ENCODE measurements at regions not wholly inside any gene's neighbourhood (a gene's known extent, or its start where the extent isn't known, plus 50 kb on each side); places are given as distances from the start of the nearest gene placed in this dataset.
"Not testable (repeated sequence)": the region's sequence is repeated elsewhere in the genome, so short reads cannot be mapped to it uniquely, and the experiment has no call there.

DNA sequence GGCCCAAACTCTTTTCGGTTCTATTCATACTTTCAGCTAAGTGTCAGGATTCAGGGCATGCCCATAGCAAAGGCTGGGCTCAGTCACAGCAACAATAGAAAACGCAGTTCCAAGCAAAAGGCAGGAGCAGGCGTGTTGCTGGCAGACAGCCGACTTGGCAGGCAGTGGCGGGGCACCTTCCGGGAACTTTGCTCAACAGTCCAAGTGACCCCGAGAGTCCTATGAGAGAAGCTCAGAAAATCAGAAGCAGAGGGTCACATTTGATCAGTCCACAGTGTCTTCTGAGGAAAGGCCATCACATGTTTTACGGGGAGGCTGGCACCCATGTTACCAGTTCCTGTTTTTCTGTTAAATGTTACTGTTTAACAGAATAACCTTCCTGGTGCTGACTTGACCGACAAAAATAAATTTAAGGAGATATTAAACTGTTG is 115.0 kb downstream of the DACT1 start:
- DNase-seq (ENCODE audit: low spot score) = no peak

DNA sequence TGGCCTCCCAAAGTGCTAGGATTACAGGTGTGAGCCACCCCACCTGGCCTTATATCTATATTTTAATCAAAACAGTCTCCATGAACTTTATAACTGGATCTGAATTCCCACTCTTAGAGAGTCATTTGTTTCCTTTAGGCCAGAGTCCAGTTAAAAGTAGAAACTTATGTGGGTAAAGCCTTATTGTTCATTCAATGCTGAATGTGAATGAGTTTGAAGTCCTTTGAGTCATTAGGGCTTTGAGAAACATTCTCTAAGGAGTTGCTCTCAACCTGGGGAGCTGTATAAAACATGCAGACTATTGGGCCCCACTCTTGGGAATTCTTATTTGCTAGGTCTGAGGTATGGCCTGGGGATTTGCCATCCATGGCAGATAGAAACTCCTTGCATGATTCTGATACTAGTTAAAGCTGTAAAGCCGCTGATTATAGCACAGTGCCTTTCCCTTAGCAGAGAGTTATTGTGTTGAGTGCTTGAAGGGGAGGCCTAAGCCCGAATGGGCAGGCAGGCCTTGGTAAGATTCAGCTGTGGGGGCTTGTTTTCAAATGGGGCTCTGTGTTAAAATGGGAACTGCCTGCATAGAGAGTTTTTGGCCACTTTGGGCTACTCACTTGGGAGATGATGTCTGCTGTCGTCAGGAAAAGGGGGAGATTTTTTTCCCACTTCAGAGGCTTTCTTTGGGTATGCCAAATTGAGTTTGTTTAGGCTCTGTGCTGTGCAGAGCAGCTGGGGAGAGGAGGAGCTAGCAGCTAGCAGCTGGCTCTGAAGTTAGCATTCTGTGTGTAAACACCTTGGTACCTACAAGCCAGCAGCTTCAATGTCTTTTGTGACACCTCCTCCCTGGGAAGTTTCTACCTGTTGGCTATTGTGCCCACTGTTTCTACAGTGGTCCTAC is 117.5 kb downstream of the DACT1 start:
- no peak for DNase-seq (ENCODE audit: low spot score)

DNA sequence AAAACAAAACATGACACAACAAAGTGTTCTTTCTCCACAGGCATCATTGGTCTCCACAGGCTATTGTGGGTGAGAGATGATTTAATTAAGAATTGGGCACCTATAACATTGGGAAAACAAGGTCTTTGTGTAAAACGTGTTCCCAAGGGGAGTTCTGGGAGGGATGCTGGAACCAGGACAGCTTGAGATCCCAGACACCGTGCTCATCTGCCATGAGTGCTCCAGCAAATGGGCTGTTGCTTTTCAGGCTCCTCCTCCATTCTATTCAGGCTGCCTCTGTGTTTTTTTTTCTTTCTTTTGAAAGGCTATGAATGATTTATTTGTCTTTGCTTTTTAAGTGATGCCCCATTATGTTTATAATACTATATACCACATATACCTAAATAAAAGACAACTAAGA is 122.4 kb downstream of the DACT1 start:
- no peak for DNase-seq (ENCODE audit: low spot score)

DNA sequence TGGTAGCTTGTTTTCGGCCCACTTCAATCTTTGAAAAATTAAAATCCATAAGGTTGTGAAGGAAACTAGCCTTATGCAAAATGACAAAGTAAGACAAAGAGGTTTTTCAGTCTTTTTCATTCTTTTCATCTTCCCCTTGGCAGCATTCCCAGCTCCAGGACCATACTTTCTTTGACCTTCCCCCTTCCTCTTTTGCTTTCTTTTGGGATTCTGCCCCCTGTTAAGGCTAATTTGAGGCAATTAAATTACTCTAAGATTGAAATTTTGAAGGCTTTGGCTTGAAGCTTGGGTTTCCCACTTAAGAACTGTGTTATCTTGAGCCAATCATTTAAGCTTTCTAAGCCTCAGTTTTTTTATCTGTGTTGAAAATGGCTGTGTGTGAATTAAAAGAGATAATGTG is 124.9 kb downstream of the DACT1 start:
- DNase-seq (ENCODE audit: low spot score) = no peak

DNA sequence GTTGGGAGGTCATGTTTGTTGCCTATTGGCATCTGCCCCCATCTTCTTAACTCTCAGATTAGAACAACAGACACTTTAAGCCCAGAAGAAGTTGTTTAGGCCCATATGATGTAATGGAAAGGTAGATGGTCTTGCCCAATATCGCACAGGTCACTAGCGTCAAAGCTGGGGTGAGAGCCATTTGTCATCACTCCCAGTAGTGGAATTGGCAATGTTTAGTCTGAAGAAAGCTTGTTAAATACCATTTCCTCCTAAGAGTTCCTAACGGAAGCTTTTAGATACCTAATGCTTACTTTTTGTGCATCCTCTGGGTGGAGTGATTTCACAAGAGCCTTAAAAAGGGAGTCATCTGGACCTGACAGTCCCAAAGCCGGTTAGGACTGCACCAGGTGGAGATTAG is 125.4 kb downstream of the DACT1 start:
- no peak for DNase-seq (ENCODE audit: low spot score)

DNA sequence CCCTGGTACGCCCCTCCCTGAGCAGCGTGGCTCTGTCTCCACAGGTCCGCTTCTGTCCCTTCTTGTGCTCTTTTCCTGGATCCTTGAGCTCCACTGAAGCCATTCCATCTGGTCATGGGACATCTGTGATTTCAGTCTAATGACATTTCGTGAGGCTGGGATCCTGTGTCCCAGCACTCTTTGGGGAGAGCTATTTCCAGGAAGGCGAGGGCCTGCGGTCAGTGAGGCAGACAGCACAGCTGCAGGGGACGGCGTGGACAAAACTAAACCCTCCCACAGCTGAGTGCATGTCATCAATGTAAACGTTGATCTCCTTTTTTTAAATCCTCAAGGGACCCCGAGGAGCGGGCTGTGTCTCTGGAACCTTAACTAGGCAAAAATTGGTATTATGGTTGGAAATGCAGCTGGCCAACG is 127.7 kb downstream of the DACT1 start:
- DNase-seq (ENCODE audit: low spot score) = no peak

DNA sequence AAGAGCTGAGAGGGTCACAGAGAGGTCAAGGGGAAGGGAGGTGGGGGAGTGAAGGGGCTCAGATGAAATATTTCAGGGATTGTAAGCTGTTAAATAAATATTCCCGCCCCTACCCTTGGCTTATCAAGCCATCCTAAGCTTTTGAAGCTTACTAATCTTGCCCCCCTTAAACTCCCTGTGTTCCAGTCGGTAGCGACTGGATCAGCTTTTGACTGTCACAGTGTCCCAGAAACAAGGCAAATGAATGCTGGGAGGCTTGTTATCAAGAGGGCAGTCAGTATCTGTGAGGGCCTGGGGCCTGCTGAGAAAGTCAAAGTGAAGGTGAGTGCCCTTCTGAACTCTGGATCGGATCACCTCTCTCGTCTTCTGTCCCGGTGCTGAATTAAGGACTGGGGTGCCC is 128.1 kb downstream of the DACT1 start:
- no peak for DNase-seq (ENCODE audit: low spot score)

DNA sequence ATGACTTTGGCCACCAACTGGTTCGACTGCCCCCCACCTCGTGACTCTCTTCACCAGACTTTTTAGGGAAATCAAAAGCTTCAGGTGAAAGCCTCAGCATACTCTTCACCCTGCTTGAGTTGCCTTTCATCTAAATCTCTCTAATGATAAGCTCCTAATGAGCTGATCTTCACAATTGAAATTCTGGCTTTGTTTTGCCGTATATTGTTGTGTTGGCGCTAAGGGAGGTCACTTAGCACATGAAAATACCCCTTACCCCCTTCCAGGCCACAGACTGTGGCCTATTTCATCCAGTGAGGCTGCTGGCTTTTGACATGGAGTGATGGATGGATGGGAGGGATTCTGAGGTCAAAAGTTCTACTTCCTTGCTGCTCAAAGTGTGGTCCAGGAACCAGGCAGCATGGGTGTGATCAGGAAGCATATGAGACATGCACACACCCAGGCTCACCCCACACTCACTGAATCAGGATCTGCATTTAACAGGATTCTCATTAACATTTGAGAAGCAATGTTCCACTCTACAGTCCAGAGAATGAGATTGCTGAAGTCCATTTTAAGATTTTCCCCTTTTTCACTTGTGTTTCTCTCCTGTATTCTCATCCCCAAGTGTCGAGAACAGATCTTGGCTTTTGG is 131.4 kb downstream of the DACT1 start:
- DNase-seq (ENCODE audit: low spot score) = no peak

DNA sequence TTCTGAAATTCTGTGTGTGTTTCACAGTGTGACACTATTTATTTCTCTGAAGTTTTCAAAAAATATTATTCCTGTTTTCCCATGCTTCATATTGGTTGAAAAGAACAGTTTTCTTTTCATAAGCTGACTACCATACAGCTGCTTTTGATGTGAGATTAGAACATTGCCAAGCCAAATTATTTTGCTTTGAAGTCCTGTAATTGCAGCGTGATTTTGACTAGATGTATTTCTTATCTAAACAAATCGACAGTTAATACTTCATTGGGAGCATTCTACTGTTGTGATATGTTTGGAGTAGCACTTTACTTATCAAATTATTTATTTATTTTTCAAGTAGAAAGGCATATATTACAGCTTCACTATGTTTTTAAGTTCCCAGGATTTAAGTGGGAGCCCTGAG is 132.0 kb downstream of the DACT1 start:
- DNase-seq (ENCODE audit: low spot score) = no peak

DNA sequence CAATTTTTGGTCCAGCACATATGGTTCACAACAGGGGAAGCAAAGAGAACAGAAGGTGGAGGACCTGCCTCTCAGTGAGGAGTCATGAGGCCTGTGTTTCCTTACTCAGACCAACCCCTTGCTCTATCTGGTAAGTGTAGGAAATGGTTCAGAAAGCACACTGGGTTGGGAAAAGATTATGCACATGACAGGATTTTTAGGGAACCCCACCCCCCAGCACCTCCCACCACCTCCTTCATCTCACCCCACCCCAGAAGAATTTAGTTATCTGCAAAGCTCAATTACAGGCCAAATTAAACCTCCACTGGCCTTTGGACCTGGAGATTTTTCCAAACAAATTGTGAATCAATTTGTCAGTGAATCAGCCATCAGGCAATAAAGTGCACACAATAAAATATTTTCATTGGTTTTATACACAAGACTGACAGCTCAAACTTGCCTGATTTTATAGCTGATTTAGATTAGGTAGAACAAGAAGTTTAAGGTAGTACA is 132.8 kb downstream of the DACT1 start:
- DNase-seq (ENCODE audit: low spot score) = no peak

DNA sequence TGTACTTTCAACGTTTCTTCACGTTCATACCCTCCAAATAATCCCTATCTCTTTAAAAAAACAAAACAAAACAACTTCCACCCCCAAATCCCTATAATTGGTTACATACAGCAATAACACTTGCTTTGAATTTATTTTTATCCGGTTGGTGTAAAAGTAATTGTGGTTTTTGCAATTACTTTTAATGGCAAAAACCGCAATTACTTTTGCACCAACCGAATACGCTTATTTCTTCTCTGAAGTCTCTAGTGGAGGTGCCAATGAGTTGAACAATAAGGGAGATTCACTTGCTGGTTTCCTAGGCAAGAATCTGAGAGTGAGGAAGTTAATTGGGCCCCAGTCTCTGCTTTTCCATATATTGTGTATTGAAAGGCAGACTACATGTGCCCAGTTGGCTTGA is 133.3 kb downstream of the DACT1 start:
- DNase-seq (ENCODE audit: low spot score) = no peak

DNA sequence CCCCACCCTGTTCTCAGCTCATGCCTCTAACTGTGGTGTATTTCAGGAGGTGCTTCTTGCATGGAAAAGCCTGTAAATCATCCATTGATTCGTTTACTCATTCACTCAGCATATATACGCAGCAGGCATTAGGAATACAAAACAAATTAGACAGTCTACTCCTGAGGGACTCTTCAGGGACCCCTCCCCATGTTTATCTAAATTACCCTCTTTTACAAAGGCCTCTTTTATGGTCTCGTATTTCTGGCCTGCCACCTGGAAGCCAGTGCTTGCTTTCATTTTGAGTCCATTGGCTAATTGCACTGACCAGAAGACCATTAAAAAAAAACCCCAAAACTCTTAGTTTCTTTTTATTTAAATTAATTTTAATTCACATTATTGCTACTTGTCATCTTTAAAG is 134.4 kb downstream of the DACT1 start:
- no peak for DNase-seq (ENCODE audit: low spot score)

DNA sequence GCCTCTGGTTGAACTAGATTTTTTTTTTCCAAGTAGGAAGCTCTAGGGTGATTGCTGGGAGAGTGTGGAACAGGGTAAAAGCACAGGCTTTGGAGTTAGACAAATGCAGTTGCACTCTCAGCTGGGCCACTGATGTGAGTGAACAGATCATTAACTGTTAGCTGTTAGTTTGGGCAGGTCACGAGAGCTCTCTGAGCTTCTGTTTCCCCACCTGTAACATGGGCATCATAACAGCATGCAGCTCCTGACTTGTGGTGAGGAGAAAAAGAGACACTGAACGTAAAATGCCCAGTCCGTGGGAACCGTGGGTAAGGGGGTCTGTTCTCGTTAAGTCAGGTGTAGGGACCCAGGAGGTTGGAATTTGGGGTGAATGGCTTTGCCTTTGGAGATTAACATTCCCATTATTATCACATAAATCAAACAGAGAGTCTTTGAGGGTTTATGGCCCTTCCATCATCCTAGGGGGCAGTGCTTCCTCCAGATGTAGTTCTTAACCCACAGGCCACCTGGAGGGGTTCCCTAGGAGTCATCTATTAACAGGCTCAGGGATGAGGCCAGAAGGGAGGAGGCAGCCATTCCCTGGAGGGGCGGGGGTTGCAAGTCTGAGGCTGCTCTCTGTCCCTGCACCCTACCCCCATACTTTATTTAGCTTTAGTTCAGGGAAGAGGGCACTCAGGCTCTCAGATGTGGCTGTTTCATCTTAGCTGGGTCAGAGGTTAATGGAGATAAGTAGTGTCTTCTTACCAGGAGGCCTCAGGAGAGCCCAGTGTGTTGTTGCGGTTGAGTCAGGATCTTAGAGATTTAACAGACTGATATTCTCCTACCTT is 135.2 kb downstream of the DACT1 start:
- DNase-seq (ENCODE audit: low spot score) = no peak

DNA sequence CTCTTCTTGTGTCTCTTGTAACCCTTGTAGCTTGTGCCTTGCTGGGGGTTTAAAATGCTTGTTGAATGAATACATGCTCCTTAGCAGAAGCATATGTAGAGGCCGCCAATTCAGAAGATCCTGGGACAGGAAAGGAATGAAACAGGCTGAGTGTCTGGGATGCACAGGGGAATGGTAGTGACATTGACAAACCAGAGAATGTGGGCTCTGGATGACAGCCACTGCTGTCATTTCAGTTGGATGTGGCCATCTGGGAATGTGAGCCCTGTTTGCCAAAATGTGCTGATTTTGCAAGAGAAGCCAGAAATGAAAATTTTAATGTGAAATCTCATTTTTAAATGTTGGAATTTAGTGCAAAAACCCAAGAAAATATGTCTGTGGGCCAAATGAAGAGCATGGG is 136.8 kb downstream of the DACT1 start:
- DNase-seq (ENCODE audit: low spot score) = no peak

DNA sequence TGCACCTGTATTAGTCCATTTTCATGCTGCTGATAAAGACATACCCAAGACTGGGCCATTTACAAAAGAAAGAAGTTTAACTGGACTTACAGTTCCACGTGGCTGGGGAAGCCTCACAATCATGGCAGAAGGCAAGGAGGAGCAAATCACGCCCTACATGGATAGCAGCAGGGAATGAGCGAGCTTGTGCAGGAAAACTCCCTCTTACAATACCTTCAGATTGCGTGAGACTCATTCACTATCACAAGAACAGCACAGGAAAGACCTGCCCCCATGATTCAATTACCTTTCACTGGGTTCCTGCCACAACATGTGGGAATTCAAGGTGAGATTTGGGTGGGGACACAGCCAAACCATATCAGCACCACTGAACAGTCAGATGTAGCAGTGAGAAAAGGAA is 137.4 kb downstream of the DACT1 start:
- not testable (repeated sequence) for DNase-seq (ENCODE audit: low spot score)

DNA sequence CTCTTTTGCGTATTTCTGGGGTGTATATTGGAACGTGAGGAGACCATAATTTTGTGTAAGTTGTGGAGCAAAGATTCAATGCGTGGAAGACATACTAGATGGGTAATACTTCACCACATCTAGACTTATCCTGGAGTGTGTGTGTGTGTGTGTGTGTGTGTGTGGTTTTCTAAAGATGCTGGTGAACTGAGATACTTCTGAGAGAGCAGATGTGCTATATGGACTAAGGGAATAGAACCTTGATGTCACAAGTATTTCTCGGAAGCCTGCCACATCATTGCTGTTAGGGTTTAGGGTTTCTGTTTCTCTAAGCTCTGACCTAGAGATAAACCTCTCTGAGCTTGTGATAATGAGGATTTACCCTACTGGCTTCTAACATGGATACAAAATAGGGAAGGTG is 138.8 kb downstream of the DACT1 start:
- no peak for DNase-seq (ENCODE audit: low spot score)

DNA sequence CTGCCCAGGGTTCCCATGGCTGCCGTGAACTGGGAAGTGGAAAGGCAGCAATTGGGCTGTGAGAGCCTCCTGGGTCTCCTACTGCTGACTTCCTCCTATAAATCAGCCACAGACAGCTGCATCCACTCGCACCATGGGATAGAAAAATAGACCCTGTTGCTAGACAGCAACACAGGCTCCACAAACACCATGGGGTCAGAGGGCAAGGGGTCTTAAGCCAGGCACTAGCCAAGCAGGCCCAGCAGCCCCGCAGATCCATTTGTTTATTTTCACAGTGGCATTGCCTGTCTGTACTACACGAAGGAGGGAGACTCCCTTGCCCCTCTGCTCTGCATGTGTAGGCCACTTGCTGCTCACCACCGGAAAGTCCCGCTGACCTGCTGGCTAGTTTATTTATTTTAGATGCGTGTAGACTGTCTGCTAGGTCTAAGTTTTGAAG is 139.8 kb downstream of the DACT1 start:
- no peak for DNase-seq (ENCODE audit: low spot score)

DNA sequence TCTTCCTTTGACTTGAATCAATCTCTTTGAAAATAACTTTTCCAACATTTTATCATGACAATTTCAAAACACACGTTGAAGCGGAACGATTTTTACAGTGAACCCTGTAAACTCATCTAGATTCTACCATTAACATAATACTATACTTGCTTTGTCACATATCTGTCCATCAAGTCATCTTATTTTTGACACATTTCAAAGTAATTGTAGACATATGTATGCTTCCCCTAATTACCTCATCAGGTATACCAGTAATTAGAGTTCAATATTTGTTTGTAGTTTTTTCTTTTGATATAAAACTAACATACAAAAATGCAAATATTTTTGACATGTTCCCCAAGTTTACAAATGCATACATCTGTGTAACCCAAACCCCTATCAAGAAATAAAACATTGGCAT is 140.4 kb downstream of the DACT1 start:
- no peak for DNase-seq (ENCODE audit: low spot score)

DNA sequence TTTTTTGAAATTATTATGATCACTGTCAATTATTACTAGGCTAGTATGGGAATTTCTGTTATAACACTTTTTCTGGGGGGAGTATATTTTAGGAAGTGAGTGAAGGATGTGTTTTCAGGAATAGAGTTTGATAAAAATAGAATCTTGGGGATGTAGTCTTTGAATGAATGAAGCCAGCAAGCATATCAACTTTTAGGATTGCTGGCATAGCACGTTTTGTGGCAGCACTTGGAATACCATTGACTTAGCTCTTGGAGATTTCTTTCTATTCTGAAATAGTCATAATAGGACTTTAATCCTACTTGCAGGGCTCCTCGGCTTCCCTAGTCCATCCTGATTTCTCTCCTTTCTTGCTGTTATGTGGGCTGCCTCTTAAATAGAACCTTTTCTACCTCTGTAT is 141.6 kb downstream of the DACT1 start:
- no peak for DNase-seq (ENCODE audit: low spot score)

DNA sequence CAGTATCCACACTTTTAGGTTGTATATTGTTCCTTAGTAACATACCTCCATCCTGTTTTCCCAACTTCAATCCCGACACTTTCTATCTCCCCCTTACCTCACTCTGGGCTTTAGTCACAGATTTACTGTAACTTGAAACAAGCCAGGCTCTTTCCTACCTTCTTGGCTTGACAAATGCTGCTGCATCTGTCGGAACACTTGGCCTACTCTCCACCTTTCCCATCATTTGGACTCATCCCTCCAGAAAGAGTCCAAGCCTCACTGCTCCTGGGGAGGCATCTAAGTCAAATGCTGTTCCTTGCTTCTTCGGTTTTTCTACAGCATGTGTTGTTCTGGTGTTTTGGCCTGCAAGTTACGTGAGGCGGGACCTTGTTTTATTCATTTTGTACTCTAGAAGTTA is 142.4 kb downstream of the DACT1 start:
- DNase-seq (ENCODE audit: low spot score) = no peak

DNA sequence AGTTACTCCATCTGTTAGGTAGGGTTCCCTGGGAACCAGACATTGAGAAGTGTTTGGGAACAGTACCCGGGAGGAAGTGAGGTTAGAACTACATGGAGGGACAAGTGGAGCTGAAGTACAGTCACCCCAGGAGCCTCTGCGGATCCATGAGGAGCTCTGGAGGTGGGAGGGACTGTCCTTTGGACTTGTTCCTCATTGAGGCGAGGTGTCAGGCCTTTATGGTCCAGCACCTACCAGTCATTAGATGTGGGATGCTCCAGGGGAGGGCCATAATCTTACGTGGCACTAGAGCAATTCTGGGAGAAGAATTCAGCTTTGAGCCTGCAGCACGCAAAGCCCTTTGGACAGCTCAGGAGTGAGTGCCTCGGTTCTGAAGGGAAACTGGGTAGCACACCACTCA is 142.8 kb downstream of the DACT1 start:
- DNase-seq (ENCODE audit: low spot score) = no peak

DNA sequence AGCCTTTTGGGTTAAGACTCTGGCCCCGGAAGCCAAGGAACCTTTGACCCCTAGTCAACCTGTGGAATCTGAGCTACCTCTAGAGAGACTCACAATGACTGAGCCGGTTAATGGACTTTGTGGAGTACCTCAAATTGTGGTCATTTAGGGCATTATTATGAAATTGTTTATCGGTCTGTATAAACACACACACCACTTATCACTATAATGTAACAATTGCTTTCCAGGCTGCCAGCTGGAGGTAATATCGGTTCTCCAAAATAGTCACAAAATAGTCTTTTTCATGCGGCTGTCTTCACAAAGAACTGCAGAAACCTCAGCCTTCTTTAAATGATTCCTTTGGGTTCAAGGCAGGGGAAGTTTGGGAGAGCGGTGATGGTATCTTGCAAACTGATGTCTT is 144.2 kb downstream of the DACT1 start:
- no peak for DNase-seq (ENCODE audit: low spot score)

All from CD4-positive, alpha-beta T cell treated with Interleukin-2 at 100 ng/mL for 4 hours (primary cell).